ENCODE measurements at regions not wholly inside any gene's neighbourhood (a gene's known extent, or its start where the extent isn't known, plus 50 kb on each side); places are given as distances from the start of the nearest gene placed in this dataset.

DNA sequence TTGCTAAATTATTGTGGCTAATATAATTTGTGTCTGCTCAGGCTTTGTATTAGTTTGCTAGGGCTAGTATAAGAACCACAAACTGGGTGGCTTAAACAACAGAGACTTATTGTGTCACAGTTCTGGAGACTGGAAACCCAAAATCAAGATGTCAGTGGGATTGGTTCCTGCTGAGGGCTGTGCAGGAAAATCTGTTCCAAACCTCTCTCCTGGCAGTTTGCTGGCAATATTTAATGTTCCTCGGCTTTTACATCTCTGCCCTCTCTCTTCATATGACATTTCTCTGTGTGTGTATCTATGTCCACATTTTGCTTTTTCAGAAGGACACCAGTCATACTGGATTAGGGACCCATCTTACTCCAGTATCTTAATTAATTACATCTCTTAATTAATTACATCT lies 498.8 kb upstream of the CD180 start:
- H3K36me3 ChIP-seq (ENCODE audit: control insufficient read depth, insufficient read depth, low read length): no peaks in the 10 kb centered on the region
- H3K4me3 ChIP-seq (ENCODE audit: low read depth, low read length): no peak overlapping the region
- no peaks in the 10 kb centered on the region for H3K27me3 ChIP-seq (ENCODE audit: control insufficient read depth, insufficient read depth, low read length)
- DNase-seq (ENCODE audit: low read depth): no peak
- TF ChIP-seq, protein P1, sequence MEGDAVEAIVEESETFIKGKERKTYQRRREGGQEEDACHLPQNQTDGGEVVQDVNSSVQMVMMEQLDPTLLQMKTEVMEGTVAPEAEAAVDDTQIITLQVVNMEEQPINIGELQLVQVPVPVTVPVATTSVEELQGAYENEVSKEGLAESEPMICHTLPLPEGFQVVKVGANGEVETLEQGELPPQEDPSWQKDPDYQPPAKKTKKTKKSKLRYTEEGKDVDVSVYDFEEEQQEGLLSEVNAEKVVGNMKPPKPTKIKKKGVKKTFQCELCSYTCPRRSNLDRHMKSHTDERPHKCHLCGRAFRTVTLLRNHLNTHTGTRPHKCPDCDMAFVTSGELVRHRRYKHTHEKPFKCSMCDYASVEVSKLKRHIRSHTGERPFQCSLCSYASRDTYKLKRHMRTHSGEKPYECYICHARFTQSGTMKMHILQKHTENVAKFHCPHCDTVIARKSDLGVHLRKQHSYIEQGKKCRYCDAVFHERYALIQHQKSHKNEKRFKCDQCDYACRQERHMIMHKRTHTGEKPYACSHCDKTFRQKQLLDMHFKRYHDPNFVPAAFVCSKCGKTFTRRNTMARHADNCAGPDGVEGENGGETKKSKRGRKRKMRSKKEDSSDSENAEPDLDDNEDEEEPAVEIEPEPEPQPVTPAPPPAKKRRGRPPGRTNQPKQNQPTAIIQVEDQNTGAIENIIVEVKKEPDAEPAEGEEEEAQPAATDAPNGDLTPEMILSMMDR (IDR thresholded peaks at IDR 0.05; ENCODE audit: insufficient read depth, low read length, poor library complexity, severe bottlenecking): no peak

DNA sequence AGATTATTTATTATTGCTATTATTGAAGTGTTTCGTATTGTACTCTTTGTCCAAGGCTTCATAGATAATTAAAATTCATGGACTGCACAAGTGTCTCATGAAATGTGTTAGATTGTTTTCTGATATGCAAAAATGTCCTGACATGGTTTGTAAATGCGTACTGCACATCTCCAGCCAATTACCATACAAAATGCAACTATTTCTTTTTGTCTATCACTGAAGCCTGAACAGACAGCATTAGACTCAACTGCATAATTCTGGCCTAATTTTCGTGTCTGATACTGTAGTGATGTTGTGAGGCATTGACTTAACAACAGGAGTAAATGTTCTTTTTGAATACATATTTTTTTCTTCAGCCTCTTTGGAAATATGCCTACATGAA lies 498.2 kb upstream of the CD180 start:
- H3K27me3 ChIP-seq (ENCODE audit: control insufficient read depth, insufficient read depth, low read length): no peaks in the 10 kb centered on the region
- H3K4me3 ChIP-seq (ENCODE audit: low read depth, low read length): no peak overlapping the region
- no peaks in the 10 kb centered on the region for H3K36me3 ChIP-seq (ENCODE audit: control insufficient read depth, insufficient read depth, low read length)
- TF ChIP-seq, protein P1 (IDR thresholded peaks at IDR 0.05; ENCODE audit: insufficient read depth, low read length, poor library complexity, severe bottlenecking): no peak
- no peak for DNase-seq (ENCODE audit: low read depth)

DNA sequence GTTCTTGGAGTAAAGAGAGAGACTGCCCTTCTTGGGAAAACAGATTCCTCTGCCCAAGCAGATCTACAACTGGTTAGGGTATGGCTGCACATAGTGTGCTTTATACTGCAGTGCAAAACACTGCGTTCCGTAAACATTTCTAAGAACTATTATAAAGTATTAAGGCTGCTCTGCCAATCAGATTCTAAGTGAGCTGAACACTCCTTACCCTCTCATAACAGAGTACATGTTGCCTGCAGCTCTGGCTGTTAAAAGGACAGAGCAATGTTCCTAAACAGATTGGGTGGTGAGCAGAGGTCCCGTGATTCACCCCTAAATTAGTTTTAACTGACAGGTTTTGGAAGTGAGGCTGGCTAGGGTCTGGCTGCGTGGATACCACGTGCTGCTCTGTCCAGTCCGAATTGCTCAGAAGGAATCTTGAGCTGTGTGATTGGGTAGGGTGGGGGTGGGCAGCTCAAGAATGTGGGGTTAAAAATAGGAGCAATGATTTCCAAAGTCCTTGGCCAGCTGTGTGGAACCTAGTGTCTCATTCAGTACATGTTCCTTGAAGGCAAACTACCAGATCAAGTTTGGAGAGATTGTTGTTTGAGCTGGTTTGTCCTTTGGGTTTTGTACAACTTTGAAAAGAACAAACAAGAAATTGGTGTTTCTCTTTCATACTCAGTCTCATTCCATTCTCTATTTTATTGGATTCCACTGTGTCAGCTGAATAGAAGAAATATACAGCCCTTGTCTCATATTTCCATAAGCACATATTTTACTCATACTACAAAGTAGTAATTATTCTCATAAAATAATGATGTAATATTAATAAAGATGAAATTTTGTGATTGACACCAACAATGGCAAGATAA lies 497.6 kb upstream of the CD180 start:
- Histone ChIP-seq H3K36me3 (ENCODE audit: control insufficient read depth, insufficient read depth, low read length) (no peaks in the 10 kb centered on the region), H3K4me3 (ENCODE audit: low read depth, low read length) (no peak overlapping the region), H3K27me3 (ENCODE audit: control insufficient read depth, insufficient read depth, low read length) (no peaks in the 10 kb centered on the region)
- peak; percentile 7 for DNase-seq (ENCODE audit: low read depth)
- TF ChIP-seq, protein P1 (IDR thresholded peaks at IDR 0.05; ENCODE audit: insufficient read depth, low read length, poor library complexity, severe bottlenecking): no peak

DNA sequence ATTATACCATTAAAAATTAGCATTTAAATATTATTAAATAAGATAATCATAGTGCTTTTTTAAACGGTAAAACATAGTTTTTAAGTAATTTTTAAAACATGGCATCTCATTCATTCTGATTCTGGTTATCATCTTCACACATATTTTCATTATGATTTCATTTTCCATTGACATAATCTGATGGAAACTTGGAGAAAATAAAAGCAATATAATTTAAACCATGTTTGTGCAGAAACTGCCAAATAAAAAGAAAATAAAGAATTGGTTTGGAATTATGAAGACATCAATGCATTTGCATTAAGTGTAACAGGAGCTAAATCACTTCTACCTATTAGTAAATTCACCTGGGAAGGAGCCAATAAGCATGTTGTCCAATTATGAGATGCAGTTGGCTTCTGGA lies 490.1 kb upstream of the CD180 start:
- Histone ChIP-seq H3K4me3 (ENCODE audit: low read depth, low read length) (no peak overlapping the region), H3K27me3 (ENCODE audit: control insufficient read depth, insufficient read depth, low read length) (no peaks in the 10 kb centered on the region), H3K36me3 (ENCODE audit: control insufficient read depth, insufficient read depth, low read length) (no peaks in the 10 kb centered on the region)
- no peak for DNase-seq (ENCODE audit: low read depth)
- TF ChIP-seq, protein P1 (IDR thresholded peaks at IDR 0.05; ENCODE audit: insufficient read depth, low read length, poor library complexity, severe bottlenecking): no peak

DNA sequence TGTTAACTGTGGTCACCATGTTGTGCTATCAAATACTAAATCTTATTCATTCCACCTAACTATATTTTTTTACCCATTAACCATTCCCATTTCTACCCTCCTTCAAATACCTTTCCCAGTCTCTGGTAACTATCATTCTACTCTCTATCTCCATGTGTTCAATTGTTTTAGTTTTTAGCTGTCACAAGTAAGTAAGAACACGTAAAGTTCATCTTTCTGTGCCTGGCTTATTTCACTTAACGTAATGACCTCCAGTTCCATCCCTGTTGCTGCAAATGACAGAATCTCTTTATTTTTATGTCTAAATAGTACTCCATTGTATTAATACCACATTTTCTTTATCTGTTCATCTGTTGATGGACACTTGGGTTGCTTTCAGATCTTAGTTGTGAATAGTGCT lies 485.1 kb upstream of the CD180 start:
- no peak for DNase-seq (ENCODE audit: low read depth)
- TF ChIP-seq, protein P1 (IDR thresholded peaks at IDR 0.05; ENCODE audit: insufficient read depth, low read length, poor library complexity, severe bottlenecking): no peak
- Histone ChIP-seq H3K36me3 (ENCODE audit: control insufficient read depth, insufficient read depth, low read length) (no peaks in the 10 kb centered on the region), H3K4me3 (ENCODE audit: low read depth, low read length) (no peak overlapping the region), H3K27me3 (ENCODE audit: control insufficient read depth, insufficient read depth, low read length) (no peaks in the 10 kb centered on the region)

DNA sequence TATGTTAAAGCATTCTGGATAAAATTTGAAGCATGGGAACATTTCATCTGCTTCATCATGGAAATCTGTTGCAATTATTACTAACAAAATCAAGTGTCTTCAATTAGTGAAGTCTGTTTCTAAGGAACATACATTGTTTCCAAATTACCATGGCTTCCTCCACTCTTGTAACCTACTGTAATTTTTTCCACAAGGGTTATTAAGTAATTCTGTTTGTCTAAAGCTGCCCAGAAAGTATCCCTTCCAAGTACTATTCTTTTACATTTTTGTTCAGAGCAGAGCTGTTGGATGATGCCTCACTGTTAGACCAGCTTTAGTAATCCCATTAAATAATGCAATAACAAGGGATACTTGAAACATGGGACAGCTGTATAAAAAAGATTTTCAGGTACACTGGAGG lies 483.5 kb upstream of the CD180 start:
- no peaks in the 10 kb centered on the region for H3K27me3 ChIP-seq (ENCODE audit: control insufficient read depth, insufficient read depth, low read length)
- TF ChIP-seq, protein P1 (IDR thresholded peaks at IDR 0.05; ENCODE audit: insufficient read depth, low read length, poor library complexity, severe bottlenecking): no peak
- no peak for DNase-seq (ENCODE audit: low read depth)

More for the DNA sequence above, 483.5 kb upstream of the CD180 start:
- Histone ChIP-seq H3K4me3 (ENCODE audit: low read depth, low read length) (no peak overlapping the region), H3K36me3 (ENCODE audit: control insufficient read depth, insufficient read depth, low read length) (no peaks in the 10 kb centered on the region)

Measured in kidney epithelial cell (primary cell).